GM23338 (cell line): ENCODE measurements at regions not wholly inside any gene's neighbourhood (a gene's known extent, or its start where the extent isn't known, plus 50 kb on each side); places are given as distances from the start of the nearest gene placed in this dataset.

Experiments used
- ATAC-seq: fragments of 200-7000 bp; cut with Tn5 transposase; 3 replicates; pipeline ENCODE4 v1.9.1; 2020
- DNase-seq: peaks from one replicate; pipeline ENCODE4 v3.0.0-alpha.2; 2015; ENCODE audit warnings: low spot score
- H2AFZ ChIP-seq: fragments of 200-600 bp; sonication (generic); 2 replicates; pipeline ENCODE4 v1.8.0; 2016; ENCODE audit warnings: antibody characterized with exemption, mild to moderate bottlenecking, moderate library complexity
- H3F3A ChIP-seq: fragments of 200-600 bp; sonication (generic); replicated peaks from 2 replicates; pipeline ENCODE4 v1.8.0; 2017; ENCODE audit warnings: antibody characterized with exemption, mixed run types, low read depth
- H3K27ac ChIP-seq: fragments of 200-600 bp; sonication (generic); 2 replicates; pipeline ENCODE4 v1.6.1; 2016; ENCODE audit warnings: low read depth
- H3K27me3 ChIP-seq: fragments of 200-600 bp; sonication (generic); 2 replicates; pipeline ENCODE4 v1.8.0; 2016; ENCODE audit warnings: mild to moderate bottlenecking, mixed run types, moderate library complexity; ENCODE audit not compliant: insufficient read depth
- H3K36me3 ChIP-seq: fragments of 200-600 bp; sonication (generic); 2 replicates; pipeline ENCODE4 v1.8.0; 2016; ENCODE audit warnings: mild to moderate bottlenecking; ENCODE audit not compliant: insufficient read depth
- H3K4me1 ChIP-seq: fragments of 200-600 bp; sonication (generic); 2 replicates; pipeline ENCODE4 v1.8.0; 2016; ENCODE audit warnings: mild to moderate bottlenecking, moderate library complexity; ENCODE audit not compliant: insufficient read depth
- H3K4me2 ChIP-seq: fragments of 200-600 bp; sonication (generic); 2 replicates; pipeline ENCODE4 v1.7.1; 2017; ENCODE audit warnings: mixed run types
- H3K4me3 ChIP-seq: fragments of 200-600 bp; sonication (generic); 2 replicates; pipeline ENCODE4 v1.6.1; 2016; ENCODE audit warnings: mixed run types
- H3K79me2 ChIP-seq: fragments of 200-600 bp; sonication (generic); replicated peaks from 2 replicates; pipeline ENCODE4 v1.8.0; 2017; ENCODE audit warnings: mild to moderate bottlenecking; ENCODE audit not compliant: insufficient read depth
- H3K9me2 ChIP-seq: fragments of 200-600 bp; sonication (generic); 2 replicates; pipeline ENCODE4 v1.8.0; 2017; ENCODE audit not compliant: insufficient read depth
- H4K20me1 ChIP-seq: fragments of 200-600 bp; sonication (generic); replicated peaks from 2 replicates; pipeline ENCODE4 v1.8.0; 2017; ENCODE audit warnings: mild to moderate bottlenecking; ENCODE audit not compliant: insufficient read depth
- H3K27ac Mint-ChIP-seq: 2 replicates; pipeline ENCODE4 v1.8.0; 2020; ENCODE audit warnings: inconsistent platforms, mild to moderate bottlenecking, moderate library complexity, mixed read lengths
- H3K27me3 Mint-ChIP-seq: 3 replicates; pipeline ENCODE4 v1.8.0; 2022; ENCODE audit warnings: low read depth, mild to moderate bottlenecking, moderate library complexity, mixed read lengths, inconsistent platforms; ENCODE audit not compliant: insufficient read depth, poor library complexity
- H3K36me3 Mint-ChIP-seq: 3 replicates; pipeline ENCODE4 v1.8.0; 2021; ENCODE audit warnings: low read depth, mild to moderate bottlenecking, inconsistent platforms, moderate library complexity, mixed read lengths
- H3K4me1 Mint-ChIP-seq: 3 replicates; pipeline ENCODE4 v1.8.0; 2020; ENCODE audit warnings: mild to moderate bottlenecking, inconsistent platforms, mixed read lengths
- H3K4me3 Mint-ChIP-seq: 3 replicates; pipeline ENCODE4 v1.8.0; 2021; ENCODE audit warnings: moderate library complexity, mild to moderate bottlenecking, inconsistent platforms, mixed read lengths
- H3K9me3 Mint-ChIP-seq: 3 replicates; pipeline ENCODE4 v1.8.0; 2020; ENCODE audit warnings: moderate library complexity, mild to moderate bottlenecking, inconsistent platforms, mixed read lengths
- EZH2 ChIP-seq: fragments of 200-600 bp; sonication (generic); IDR thresholded peaks from one replicate; pipeline ENCODE4 v1.8.0; 2017; ENCODE audit warnings: antibody characterized with exemption, mild to moderate bottlenecking, low read depth; ENCODE audit not compliant: unreplicated experiment
- EZH2phosphoT487 ChIP-seq: fragments of 200-600 bp; sonication (generic); IDR thresholded peaks from one replicate; pipeline ENCODE4 v1.8.1; 2018; ENCODE audit warnings: antibody characterized with exemption; ENCODE audit not compliant: unreplicated experiment
- NANOG ChIP-seq: IDR thresholded peaks from 2 replicates; pipeline ENCODE4 v1.6.1; 2016; ENCODE audit warnings: antibody characterized with exemption, borderline replicate concordance
- REST ChIP-seq: IDR thresholded peaks from one replicate; pipeline ENCODE4 v1.6.1; 2018; ENCODE audit warnings: antibody characterized with exemption; ENCODE audit not compliant: unreplicated experiment
- STAT1 ChIP-seq: IDR thresholded peaks from one replicate; pipeline ENCODE4 v1.6.1; 2016; ENCODE audit warnings: antibody characterized with exemption; ENCODE audit not compliant: unreplicated experiment
- ZNF331 ChIP-seq: fragments of 250-450 bp; sonication (Bioruptor Pico); IDR thresholded peaks from 2 replicates; pipeline ENCODE4 v1.5.0; 2020; ENCODE audit warnings: low read depth, mild to moderate bottlenecking, moderate library complexity
- ZNF462 ChIP-seq: fragments of 250-450 bp; sonication (Bioruptor Pico); IDR thresholded peaks from 2 replicates; pipeline ENCODE4 v1.5.0; 2020; ENCODE audit warnings: mild to moderate bottlenecking, moderate library complexity
- TF ChIP-seq, protein P1 (sequence below): IDR thresholded peaks from 2 replicates; pipeline ENCODE4 v1.6.1; 2016; ENCODE audit warnings: antibody characterized with exemption

- Mint-ChIP-seq H3K27ac (no peak overlapping the region), H3K4me3 (no peak overlapping the region), H3K27me3 (peaks cover 3% of the 10 kb centered on the region), H3K4me1 (no peaks in the 10 kb centered on the region), H3K9me3 (no peaks in the 10 kb centered on the region), H3K36me3 (no peaks in the 10 kb centered on the region)
- no peaks in the 10 kb centered on the region for H4K20me1 ChIP-seq
- DNase-seq (no peak), ATAC-seq (no peak)
- H3K9me2 ChIP-seq, result no peaks in the 10 kb centered on the region
- H3K4me3 ChIP-seq, result no peak overlapping the region
- H3K4me2 ChIP-seq, result no peak overlapping the region
- no peaks in the 10 kb centered on the region for H3K4me1 ChIP-seq
- H3K27me3 ChIP-seq, result no peaks in the 10 kb centered on the region
- no peaks in the 10 kb centered on the region for H3K36me3 ChIP-seq
- no peak overlapping the region for H2AFZ ChIP-seq
- H3K79me2 ChIP-seq, result no peaks in the 10 kb centered on the region
- TF ChIP-seq, protein P1, sequence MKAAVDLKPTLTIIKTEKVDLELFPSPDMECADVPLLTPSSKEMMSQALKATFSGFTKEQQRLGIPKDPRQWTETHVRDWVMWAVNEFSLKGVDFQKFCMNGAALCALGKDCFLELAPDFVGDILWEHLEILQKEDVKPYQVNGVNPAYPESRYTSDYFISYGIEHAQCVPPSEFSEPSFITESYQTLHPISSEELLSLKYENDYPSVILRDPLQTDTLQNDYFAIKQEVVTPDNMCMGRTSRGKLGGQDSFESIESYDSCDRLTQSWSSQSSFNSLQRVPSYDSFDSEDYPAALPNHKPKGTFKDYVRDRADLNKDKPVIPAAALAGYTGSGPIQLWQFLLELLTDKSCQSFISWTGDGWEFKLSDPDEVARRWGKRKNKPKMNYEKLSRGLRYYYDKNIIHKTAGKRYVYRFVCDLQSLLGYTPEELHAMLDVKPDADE, result no peak
- TF ChIP-seq NANOG, result no peak
- TF ChIP-seq ZNF331, result no peak
- TF ChIP-seq STAT1, result no peak
- no peak for TF ChIP-seq REST
- TF ChIP-seq ZNF462 (CRISPR knock-in tag), result no peak
- no peak for TF ChIP-seq EZH2phosphoT487
- no peak for TF ChIP-seq EZH2
- H3F3A ChIP-seq, result no peaks in the 10 kb centered on the region
- H3K27ac ChIP-seq, result no peak overlapping the region
These were observed 620.1 kb downstream of the OLFM4 start for GRCh38 chr13:53648673-53649072.
